Nucleus accumbens (tissue), 56 donors: ENCODE measurements at regions not wholly inside any gene's neighbourhood (a gene's known extent, or its start where the extent isn't known, plus 50 kb on each side); places are given as distances from the start of the nearest gene placed in this dataset.
"Not testable (repeated sequence)": the region's sequence is repeated elsewhere in the genome, so short reads cannot be mapped to it uniquely, and the experiment has no call there.

ENCODE experiments used
- DNase-seq, 56 donors: peaks; one replicate each; lab custom pipeline; 2025; lab: John Stamatoyannopoulos, UW

DNA sequence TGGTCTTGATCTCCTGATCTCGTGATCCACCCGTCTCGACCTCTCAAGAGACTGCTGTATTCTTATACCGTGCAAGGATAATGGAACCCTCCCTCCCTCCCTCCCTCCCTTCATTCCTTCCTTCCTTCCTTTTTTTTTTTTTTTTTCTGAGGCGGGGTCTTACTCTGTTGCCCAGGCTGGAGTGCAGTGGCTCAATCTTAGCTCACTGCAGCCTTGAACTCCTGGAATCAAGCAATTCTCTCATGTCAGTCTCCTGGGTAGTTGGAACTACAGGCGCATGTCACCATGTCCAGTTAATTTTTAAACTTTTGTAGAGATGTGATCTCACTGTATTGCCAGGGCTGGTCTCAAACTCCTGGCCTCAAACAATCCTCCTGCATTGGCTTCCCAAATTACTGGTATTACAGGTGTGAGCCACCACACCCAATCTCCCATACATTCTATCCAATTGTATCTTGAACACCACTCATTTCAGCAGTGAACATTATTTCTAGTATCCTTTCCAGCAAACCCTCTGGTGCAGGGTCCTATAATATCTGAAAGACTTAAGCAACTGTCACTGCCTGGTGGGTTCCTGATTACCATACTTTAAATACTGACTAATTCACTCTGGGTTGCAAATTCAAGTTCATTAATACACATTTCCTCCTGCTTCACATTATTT is 210.0 kb upstream of the ZNF217 start:
- DNase-seq = no peak

DNA sequence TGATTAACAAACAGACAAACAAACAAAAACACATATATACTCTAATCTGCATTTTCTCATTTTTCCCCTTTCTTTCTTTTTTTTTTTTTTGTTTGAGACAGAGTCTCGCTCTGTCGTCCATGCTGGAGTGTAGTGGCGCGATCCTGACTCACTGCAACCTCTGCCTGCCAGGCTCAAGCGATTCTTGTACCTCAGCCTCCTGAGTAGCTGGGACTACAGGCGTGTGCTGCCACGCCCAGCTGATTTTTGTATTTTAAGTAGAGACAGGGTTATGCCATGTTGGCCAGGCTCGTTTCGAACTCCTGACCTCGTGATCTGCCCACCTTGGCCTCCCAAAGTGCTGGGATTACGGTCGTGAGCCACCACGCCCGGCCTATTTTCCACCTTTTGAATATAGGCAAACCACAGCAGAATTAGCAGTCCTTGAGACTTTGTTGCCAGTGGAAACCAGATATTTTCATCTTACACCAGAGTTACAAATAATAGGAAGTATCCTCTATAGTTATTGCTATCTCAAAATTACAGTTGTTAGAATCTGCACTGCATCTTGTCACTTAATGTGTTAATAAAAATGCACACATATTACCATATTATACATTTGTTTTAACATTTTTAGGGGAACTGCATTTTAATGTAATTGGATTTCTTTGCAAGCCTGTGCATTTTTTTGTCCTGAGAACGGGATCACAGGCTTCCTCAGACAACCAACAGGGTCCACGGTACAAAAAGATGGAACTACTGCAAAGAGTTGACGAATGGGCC is 208.2 kb upstream of the ZNF217 start:
- no peak for DNase-seq

DNA sequence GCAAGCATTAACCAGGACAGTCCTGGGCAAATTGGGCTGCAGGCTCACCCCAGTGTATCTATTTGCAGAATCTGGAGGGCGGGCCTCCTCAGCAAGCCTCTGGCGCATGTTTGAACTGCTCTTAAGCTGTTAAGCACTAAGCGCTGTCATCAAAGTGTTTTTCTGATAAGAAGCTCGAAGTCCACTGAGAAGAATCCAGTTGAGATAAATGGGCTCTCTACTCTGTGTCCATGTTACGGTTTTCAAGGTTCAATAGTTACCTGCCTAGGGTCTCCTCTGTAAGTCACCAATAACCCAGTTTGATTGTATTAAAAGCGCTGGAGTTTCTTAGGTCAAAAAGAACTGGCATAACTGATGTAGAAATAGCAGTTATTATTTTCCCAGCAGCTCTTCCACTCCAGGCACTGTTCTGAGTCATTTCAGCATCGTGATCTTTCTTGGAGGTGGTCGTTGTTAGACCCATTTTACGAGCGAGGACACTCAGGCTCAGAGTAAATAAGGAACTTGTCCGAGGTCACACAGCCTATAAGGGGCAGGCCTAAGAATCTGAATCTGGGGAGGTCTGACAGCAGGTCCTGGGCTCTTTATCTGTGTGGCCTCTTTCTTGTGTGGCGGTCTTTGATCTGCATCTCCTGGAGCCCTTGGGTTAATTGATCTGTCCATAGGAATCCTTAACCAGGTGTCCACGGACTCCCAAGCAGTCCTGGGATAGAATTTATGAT is 207.4 kb upstream of the ZNF217 start:
- no peak for DNase-seq

DNA sequence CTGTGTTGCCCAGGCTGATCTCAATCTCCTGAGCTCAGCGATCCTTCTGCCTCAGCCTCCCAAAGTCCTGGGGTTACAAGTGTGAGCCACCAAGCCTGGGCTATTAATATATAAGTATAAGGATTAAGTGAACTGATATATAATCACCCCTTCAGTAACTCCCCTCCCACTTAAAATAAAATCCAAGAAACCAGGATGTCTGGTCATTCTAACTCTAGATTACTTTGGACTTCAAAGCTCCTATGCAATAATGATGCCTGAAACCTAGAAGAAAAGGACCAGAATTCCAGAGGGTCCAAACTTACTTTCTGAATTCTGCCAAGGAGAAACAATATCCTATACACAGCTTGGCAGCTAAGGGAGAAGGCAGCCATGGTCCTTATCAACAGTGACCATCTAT is 206.8 kb upstream of the ZNF217 start:
- DNase-seq = no peak

DNA sequence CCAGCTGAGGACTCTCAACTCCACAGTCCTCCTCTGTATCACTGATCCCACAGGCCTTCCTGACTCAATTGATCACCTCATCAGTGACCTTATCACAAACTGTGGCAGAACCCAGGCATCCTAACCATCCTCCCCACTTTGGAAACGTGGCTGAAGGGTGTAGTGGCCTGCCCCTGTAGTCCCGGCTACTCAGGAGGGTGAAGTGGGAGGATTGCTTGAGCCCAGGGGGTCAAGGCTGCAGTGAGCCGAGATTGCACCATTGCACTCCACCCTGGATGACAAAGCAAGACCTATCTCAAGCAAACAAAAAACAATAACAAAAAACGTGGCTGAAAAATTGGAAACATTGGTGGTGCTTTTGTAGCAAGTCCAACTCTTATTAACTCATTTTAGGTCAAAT is 203.4 kb upstream of the ZNF217 start:
- no peak for DNase-seq

DNA sequence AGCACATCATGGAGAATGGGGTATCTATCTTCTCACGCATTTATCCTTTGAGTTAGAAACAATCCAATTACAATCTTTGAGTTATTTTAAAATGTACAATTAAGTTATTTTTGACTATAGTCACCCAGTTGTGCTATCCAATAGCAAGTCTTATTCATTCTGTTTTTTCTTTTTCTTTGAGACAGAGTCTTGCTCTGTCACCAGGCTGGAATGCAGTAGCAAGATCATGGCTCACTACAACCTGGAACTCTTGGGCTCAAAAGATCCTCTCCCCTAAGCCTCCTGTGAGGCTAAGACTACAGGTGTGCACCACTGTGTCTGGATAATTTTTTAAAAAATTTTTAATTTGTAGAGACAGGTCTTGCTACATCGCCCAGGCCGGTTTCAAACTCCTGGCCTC is 201.5 kb upstream of the ZNF217 start:
- no peak for DNase-seq

DNA sequence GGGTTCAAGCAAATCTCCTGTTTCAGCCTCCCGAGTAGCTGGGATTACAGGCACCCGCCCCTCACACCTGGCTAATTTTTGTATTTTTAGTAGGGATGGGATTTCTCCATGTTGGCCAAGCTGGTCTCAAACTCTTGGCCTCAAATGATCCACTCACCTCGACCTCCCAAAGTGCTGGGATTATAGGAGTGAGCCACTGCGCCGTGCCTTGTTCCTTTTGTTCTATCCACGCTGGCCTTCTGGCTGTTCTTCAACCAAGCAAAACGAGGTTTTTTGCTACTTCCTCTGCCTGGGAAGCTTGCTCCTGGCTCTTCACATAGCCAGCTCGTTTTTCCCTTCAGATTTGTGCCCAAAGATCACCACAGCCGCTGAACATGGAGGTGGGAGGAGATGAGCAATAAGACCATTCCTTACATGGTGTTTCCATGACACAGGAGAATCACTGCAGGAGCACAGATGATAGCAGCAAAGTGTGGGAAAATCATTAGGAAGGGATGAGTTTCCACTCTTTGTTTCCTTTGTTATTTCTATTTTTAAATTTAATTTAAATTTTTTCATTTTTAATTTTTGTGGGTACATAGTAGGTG is 201.0 kb upstream of the ZNF217 start:
- no peak for DNase-seq

DNA sequence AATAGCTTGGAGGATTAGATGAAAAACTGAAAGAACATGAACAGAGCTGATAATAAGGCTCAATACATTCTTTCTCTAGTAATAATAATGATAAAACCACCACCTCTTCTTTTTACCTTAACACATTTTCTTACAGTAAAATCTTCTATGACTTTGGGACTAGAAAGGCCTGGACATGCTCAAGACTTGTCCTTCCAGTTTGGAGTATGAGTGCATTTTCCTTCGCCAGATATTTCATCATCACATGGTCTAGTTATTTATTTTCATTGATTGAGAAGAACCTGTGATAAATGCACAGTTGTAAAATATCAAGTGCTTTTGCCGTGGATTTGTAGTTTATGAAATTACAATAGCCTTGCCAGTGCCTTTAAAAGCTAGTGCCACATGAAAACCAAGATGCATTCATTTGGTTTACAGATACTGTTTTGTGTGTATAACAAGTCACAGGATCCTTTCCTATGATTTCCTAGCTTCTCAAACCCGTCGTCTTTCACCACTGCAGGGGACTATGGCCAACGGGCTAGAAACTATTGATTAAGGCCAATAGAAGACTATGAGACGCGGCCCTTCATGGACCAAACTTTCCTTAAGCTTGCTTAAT is 200.2 kb upstream of the ZNF217 start:
- no peak for DNase-seq

DNA sequence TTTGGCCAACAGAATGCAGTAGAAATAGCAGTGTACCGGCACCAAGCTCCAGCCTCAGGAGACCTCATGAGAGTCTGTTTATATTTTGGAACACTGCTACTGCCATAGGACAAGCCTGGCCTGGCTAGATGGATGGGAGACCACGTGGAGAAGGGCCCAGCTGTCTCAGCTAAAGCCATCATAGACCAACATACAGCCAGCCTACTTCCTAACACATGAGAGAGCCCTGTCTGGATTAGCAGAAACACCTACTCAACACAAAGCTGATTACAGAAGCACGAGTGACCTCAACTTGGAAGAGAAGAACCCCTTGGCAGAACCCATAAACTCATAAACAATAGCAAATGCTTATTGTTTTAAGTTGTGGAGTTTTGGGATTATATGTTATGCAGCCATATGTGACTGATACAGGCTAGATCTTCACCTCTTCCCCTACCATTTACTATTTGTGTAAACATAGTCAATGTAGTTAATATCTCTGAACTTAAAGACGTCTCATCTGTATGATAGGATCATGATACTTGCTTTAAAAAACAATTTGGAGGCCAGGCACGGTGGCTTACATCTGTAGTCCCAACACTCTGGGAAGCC is 199.4 kb upstream of the ZNF217 start:
- DNase-seq = no peak

DNA sequence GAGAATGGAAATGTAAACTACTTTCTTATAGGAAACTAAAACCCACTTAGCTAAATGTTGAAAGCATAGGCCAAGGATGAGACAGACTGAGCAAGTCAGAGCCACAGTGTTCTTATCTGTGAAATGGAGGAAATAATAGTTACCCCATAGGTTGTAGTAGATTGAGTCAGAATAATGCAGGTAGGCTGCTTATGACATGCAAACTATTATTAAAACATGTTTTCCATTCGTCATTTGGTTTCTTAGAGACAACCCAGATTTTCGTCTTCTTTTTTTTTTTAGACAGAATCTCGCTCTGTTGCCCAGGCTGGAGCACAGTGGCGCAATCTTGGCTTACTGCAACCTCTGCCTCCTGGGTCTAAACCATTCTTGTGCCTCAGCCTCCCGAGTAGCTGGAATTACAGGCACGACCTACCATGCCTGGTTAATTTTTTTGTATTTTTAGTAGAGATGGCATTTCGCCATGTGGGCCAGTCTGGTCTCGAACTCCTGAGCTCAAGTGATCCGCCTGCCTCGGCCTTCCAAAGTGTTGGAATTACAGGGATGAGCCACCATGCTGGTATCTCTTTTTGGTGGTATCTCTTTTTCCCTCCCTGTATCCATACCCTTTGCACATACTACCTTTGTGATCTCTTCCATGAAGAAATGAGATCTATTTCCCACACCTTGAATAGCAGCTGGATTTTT is 196.5 kb upstream of the ZNF217 start:
- no peak for DNase-seq

DNA sequence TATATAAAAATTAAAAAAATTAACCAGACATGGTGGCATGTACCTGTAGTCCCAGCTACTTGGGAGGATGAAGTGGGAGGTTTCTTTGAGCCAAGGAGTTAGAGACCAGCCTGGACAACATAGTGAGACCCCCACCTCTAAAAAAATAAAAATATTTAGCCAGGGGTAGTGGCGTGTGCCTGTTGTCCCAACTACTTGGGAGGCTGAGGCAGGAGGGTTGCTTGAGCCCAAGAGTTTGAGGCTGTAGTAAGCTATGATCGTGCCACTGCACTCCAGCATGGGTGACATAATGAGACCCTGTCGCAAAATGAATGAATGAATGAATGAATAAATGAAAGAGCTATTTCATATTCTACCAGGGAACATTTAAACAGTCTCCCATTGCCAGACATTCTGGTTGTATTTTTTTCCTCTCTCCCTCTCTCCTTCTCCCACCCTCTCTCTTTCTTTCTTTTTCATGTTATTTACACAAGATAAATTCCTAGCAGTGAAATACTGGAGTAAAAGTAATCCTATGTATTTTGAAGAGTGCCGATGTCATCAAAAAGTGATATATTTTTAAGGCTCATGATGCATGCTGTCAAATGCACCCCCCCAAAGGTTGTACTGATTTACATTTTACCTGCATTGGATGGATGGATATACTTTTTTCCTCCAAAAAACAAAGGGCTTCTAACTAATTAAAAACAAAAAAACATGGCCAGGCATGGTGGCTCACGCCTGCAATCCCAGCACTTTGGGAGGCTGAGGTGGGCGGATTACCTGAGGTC is 194.8 kb upstream of the ZNF217 start:
- DNase-seq = no peak

DNA sequence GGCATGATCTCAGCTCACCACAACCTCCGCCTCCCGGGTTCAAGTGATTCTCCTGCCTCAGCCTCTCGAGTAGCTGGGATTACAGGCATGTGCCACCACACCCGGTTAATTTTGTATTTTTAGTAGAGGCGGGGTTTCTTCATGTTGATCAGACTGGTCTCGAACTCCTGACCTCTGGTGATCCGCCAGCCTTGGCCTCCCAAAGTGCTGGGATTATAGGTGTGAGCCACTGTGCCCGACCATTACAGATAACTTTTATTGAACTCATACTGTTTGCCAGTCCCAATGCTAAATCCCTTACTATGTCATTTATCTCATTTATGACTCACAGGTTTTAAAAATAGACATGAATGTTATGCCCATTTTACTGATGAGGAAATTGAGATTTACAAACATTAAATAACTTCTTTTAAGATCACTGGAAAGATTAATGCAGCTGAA is 193.9 kb upstream of the ZNF217 start:
- not testable (repeated sequence) for DNase-seq

DNA sequence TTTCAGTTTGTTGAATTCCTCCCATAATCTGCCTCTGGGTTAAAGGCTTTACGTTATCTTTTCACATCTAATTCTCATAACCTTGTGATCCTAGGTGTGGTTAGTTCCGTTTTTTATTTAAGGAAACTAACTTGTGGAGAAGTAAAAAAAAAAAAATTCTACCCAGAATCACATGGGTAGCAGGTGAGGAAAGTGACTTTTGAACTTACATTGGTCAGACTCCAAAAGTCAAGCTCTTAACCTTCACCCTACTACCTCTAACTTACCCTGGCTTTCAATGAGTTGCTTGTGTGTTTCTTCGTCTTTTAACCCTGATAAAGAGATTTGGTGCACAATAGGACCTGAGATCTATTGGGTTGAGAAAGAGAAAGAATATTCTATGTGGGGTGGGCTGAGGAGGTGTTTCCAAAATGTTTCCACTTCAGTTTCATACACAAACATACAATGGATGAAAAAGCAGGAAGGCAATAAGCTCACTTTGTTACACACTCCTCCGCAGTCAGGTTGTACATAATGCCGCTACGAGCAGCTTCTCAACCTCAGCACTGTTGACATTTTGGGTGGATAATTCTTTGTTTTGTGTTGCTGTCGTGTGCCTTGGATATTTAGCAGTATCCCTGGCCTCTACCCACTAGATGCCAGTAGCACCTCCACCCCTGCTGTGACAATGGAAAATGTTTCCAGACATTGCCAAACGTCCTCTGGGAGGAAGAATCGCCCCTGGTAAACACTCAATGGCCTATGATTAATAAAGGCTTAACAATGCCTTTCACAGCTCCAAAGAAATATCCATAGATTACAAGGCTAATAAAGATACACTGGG is 193.0 kb upstream of the ZNF217 start:
- DNase-seq = no peak

DNA sequence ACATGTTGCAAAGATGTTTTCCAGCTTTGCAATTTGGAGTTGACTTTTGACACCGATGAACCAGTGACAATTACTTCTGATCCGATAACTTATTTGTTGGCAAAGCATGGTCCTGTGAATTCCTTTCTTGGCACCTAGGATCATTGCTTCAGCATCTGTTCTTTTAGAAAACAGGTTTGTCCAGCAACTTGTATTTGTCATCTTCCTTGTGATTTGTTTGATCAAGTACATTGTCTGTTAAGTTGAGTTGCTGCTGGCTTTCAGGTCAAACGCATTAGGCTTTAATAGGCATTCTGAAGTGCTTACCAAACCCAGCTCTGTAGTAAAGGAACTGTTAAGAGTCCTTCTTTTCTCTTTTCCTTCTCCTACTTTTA is 192.4 kb upstream of the ZNF217 start:
- no peak for DNase-seq

DNA sequence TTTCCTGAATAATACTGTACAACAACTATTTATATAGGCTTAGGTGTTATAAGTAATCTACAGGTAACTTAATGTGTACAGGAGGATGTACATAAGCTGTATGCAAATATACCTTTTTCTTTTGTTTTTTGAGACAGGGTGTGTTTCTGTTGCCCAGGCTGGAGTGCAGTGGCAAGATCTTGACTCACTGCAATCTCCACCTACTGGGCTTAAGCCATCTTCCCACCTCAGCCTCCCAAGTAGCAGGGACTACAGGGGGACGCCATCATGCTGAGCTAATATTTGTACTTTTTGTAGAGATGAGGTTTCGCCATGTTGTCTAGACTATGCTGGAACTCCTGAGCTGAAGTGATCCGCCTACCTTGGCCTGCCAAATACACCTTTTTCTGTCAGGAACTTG is 191.7 kb upstream of the ZNF217 start:
- no peak for DNase-seq

DNA sequence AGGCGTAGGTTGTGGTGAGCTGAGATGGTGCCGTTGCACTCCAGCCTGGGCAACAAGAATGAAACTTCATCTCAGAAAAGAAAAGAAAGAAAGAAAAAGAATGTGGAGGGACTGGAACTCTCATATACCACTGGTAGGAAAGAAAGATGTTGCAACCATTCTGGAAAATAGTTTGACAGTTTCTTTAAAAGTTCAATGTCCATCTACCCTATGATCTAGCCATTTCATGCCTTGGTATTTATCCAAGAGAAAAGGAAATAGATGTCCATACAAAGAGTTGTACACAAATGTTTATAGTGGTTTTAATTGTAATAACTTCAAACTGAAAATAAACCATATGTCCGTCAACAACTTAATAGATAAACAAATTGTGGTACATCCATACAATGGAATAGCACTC is 190.1 kb upstream of the ZNF217 start:
- no peak for DNase-seq

DNA sequence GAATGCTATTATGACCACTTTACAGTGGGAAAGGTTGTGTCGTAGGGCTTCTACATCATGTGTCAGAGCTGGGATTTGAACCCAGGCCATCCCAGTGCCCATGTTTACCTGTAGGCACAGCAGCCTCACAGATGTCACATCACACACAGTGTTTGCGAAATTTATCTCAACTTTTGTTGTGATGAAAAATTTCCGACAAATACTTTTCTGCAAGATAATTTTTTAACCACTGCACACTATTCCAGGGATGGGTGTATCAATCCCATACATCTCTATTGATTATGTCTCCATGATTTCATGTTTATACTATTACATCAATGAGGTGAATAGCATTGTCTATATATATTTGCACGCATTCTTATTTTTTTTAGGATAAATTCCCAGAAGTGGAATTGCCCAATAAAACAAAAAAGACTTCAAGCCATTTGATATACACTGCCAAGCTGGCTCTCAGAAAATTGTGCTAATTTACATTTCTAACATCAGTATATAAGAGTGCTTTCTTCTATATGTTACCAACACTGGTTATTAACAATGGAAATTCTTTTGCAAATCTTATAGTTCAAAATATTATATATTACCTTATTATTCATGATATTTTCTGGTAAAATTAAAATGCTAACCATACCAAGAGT is 189.1 kb upstream of the ZNF217 start:
- DNase-seq = no peak

DNA sequence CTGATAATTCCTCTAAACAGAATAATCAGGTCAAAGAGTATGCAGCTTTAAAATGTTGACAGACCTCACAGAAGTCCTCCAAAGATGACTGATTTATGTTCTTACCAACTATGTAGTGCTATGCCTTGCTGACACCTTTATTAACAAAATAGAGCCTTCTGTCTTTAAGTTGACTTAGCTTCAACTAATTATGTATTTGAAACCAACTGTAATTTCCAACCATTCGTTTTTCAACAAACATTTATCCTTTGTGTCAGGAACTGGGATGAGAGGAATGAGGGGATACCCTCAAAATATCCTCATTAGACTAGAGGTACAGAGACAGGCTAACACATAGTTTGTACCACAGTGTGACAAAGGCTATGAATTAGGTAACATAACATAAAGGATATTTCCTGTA is 186.2 kb upstream of the ZNF217 start:
- no peak for DNase-seq
